Eye (tissue), 1 donor: ENCODE measurements at regions not wholly inside any gene's neighbourhood (a gene's known extent, or its start where the extent isn't known, plus 50 kb on each side); places are given as distances from the start of the nearest gene placed in this dataset.
"Not testable (repeated sequence)": the region's sequence is repeated elsewhere in the genome, so short reads cannot be mapped to it uniquely, and the experiment has no call there.

Experiments
- DNase-seq: peaks from one replicate; pipeline ENCODE4 v3.0.0-alpha.2; 2015

GRCh38 chr4:3586596-3586995, 54.4 kb upstream of the LRPAP1 start:
- not testable (repeated sequence) for DNase-seq

GRCh38 chr4:3585567-3585966, 53.3 kb upstream of the LRPAP1 start:
- DNase-seq: not testable (repeated sequence)

- no peak for DNase-seq
These were observed 49.9 kb upstream of the LRPAP1 start for GRCh38 chr4:3582091-3582475.
